A673 (cell line): ENCODE measurements at regions not wholly inside any gene's neighbourhood (a gene's known extent, or its start where the extent isn't known, plus 50 kb on each side); places are given as distances from the start of the nearest gene placed in this dataset.

Experiments
- BruUV-seq: library from RNA; stranded (reverse); fragments of 400-500 nt; replicated peaks from 2 replicates; lab custom pipeline; 2021; lab: Mats Ljungman, UMichigan
- CTCF ChIA-PET: fragments of 300-600 bp; sonication (Branson Sonifier 250); formaldehyde crosslinking; loops from one replicate; lab custom pipeline; 2022; ENCODE audit warnings: antibody characterized with exemption; lab: Charles Lee
- POLR2A ChIA-PET: fragments of 300-600 bp; sonication (Branson Sonifier 250); formaldehyde crosslinking; loops from one replicate; lab custom pipeline; 2022; ENCODE audit warnings: antibody characterized with exemption; ENCODE audit not compliant: low non-redundant PET; lab: Charles Lee
- DNase-seq: peaks from one replicate; pipeline ENCODE4 v3.0.0-alpha.2; 2015; ENCODE audit warnings: low spot score
- H3K27ac ChIP-seq: fragments of 200-600 bp; sonication (generic); 2 replicates; pipeline ENCODE4 v1.5.1; 2016; ENCODE audit warnings: mixed run types, low read depth, mild to moderate bottlenecking, mixed read lengths, antibody characterized with exemption, low read length; ENCODE audit not compliant: poor library complexity, severe bottlenecking
- H3K27me3 ChIP-seq: fragments of 200-600 bp; sonication (generic); replicated peaks from 2 replicates; pipeline ENCODE4 v1.6.1; 2017; ENCODE audit warnings: mixed run types, low read depth, mild to moderate bottlenecking, mixed read lengths, antibody characterized with exemption, low read length; ENCODE audit not compliant: insufficient read depth, poor library complexity
- H3K36me3 ChIP-seq: fragments of 200-600 bp; sonication (generic); 2 replicates; pipeline ENCODE4 v1.6.1; 2016; ENCODE audit warnings: mixed run types, mild to moderate bottlenecking, mixed read lengths, antibody characterized with exemption, low read length; ENCODE audit not compliant: insufficient read depth, poor library complexity, severe bottlenecking
- H3K4me1 ChIP-seq: fragments of 200-600 bp; sonication (generic); 2 replicates; pipeline ENCODE4 v1.6.1; 2017; ENCODE audit warnings: mixed run types, mild to moderate bottlenecking, mixed read lengths, antibody characterized with exemption, low read length; ENCODE audit not compliant: insufficient read depth, poor library complexity, severe bottlenecking
- H3K4me3 ChIP-seq: fragments of 200-600 bp; sonication (generic); 2 replicates; pipeline ENCODE4 v1.5.1; 2016; ENCODE audit warnings: low read depth, mixed run types, mild to moderate bottlenecking, mixed read lengths, low read length; ENCODE audit not compliant: poor library complexity, severe bottlenecking
- H3K9me3 ChIP-seq: fragments of 200-600 bp; sonication (generic); 2 replicates; pipeline ENCODE4 v1.6.1; 2016; ENCODE audit warnings: mixed run types, low read depth, mild to moderate bottlenecking, mixed read lengths, antibody characterized with exemption, low read length; ENCODE audit not compliant: poor library complexity, severe bottlenecking
- EZH2 ChIP-seq: fragments of 200-600 bp; sonication (generic); IDR thresholded peaks from 2 replicates; pipeline ENCODE4 v1.6.1; 2017; ENCODE audit warnings: borderline replicate concordance, low read depth, mild to moderate bottlenecking, mixed read lengths, antibody characterized with exemption, low read length; ENCODE audit not compliant: poor library complexity, severe bottlenecking
- intact Hi-C: fragments of 100-400 bp; cut with micrococcal nuclease; formaldehyde crosslinking; loops from one replicate; pipeline ENCODE4 v1.10.0; 2022; ENCODE audit not compliant: unreplicated experiment
- TF ChIP-seq, protein P1 (sequence below): fragments of 300-800, 200-600 bp; sonication (generic); conservative IDR thresholded peaks from 2 replicates; pipeline ENCODE4 v1.5.1; 2017; ENCODE audit warnings: low read depth, mild to moderate bottlenecking, antibody characterized with exemption, low read length, moderate library complexity, mixed read lengths

DNA sequence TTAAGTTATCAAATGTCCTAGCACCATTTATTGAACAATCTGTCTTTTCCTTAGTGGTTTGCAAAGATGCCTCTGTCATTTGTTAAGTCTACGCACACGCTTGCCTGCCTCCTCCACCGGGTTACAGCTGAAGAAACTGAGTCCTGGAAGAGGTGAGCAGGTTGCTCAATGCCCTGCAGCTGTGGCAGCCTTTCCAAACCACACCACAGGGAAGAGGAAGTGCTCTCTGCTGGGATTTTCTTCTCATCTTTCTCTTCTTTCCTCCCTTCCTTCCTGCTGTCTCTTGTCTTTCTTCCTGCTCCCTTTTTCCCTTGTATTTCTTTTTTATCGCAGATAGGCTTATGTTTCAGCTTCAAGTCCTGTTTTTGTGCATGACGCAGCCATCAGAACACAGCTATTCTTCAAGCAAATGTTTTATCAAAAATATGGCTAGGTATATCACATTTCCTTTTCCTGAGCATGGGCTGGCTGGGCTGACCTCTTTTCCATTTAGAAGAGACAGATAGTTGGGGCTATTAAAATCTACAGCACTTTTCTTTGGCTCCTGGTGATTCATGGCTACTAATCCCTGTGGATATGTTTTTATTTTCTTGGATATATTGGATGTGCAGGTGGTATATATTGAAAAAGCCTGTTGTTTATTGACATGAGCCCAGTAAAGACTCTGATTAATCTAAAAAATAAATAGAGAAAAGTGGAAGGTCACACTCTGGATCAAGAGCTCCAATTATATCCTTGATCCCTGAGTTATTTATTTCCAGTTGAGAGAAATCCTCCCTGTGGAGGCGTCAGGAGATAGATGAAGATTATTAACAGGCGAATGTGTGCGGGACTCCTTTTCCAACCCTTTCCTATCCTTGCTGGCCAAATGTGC lies 214.6 kb downstream of the TSN start:
- BruUV-seq = TSS peak; percentile 16
- peaks cover 32% of the 10 kb centered on the region for H3K4me1 ChIP-seq
- DNase-seq = peak; percentile 49
- no peaks in the 10 kb centered on the region for H3K9me3 ChIP-seq
- POLR2A ChIA-PET = no interaction called here
- CTCF ChIA-PET = no interaction called here
- H3K36me3 ChIP-seq = no peaks in the 10 kb centered on the region
- H3K27ac ChIP-seq = peak overlapping the region; percentile 64
- TF ChIP-seq, protein P1, sequence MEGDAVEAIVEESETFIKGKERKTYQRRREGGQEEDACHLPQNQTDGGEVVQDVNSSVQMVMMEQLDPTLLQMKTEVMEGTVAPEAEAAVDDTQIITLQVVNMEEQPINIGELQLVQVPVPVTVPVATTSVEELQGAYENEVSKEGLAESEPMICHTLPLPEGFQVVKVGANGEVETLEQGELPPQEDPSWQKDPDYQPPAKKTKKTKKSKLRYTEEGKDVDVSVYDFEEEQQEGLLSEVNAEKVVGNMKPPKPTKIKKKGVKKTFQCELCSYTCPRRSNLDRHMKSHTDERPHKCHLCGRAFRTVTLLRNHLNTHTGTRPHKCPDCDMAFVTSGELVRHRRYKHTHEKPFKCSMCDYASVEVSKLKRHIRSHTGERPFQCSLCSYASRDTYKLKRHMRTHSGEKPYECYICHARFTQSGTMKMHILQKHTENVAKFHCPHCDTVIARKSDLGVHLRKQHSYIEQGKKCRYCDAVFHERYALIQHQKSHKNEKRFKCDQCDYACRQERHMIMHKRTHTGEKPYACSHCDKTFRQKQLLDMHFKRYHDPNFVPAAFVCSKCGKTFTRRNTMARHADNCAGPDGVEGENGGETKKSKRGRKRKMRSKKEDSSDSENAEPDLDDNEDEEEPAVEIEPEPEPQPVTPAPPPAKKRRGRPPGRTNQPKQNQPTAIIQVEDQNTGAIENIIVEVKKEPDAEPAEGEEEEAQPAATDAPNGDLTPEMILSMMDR = no peak
- TF ChIP-seq EZH2 = no peak
- H3K4me3 ChIP-seq = no peak overlapping the region
- no peaks in the 10 kb centered on the region for H3K27me3 ChIP-seq
- intact Hi-C loops = loop anchor here (5.0 to 10.0 kb wide), 2 partner anchors 63 to 485 kb away; no protein-coding TSS in a partner anchor

- no peak for TF ChIP-seq EZH2
- TF ChIP-seq, protein P1 = no peak
- CTCF ChIA-PET = interaction anchor here (0.6 to 1.3 kb wide), 2 partner anchors 161 to 166 kb away, joined by 4 to 6 read pairs; no protein-coding TSS in a partner anchor
- BruUV-seq = no TSS peak
- no peaks in the 10 kb centered on the region for H3K27me3 ChIP-seq
- intact Hi-C loops = loop anchor here (2.0 to 10.0 kb wide), 2 partner anchors 75 to 483 kb away; no protein-coding TSS in a partner anchor
- POLR2A ChIA-PET = no interaction called here
- H3K36me3 ChIP-seq = no peaks in the 10 kb centered on the region
- no peak overlapping the region for H3K4me3 ChIP-seq
- H3K4me1 ChIP-seq = peaks cover 54% of the 10 kb centered on the region
- no peaks in the 10 kb centered on the region for H3K9me3 ChIP-seq
- no peak overlapping the region for H3K27ac ChIP-seq
- DNase-seq = no peak
Observed at GRCh38 chr2:121972203-121972602, 216.8 kb downstream of the TSN start.

GRCh38 chr2:121974897-121975661 lies 219.6 kb downstream of the TSN start:
- intact Hi-C loops = loop anchor here (1.0 to 10.0 kb wide), 6 partner anchors 162 to 773 kb away; no protein-coding TSS in a partner anchor
- Histone ChIP-seq H3K27me3 (no peaks in the 10 kb centered on the region), H3K4me3 (no peak overlapping the region), H3K9me3 (peaks cover 5% of the 10 kb centered on the region), H3K27ac (peak overlapping the region; percentile 76), H3K4me1 (peaks cover 47% of the 10 kb centered on the region), H3K36me3 (no peaks in the 10 kb centered on the region)
- BruUV-seq = no TSS peak
- ChIA-PET POLR2A (no interaction called here), CTCF (interaction anchor here (1.0 kb wide), 1 partner anchor 832 kb away, joined by 3 read pairs; no protein-coding TSS in a partner anchor)
- peak; percentile 93 for DNase-seq
- TF ChIP-seq, protein P1 = peak; percentile 74
- no peak for TF ChIP-seq EZH2
